Neural cell (in vitro differentiated cells): ENCODE measurements at regions not wholly inside any gene's neighbourhood (a gene's known extent, or its start where the extent isn't known, plus 50 kb on each side); places are given as distances from the start of the nearest gene placed in this dataset.

ENCODE experiments used
- H2AFZ ChIP-seq: fragments of 200-600, 300-800 bp; sonication (generic), shearing (Covaris generic); 2 replicates; pipeline ENCODE4 v1.6.0; 2014; ENCODE audit warnings: low read depth, mild to moderate bottlenecking, antibody characterized with exemption, low read length, moderate library complexity
- H3F3A ChIP-seq: fragments of 200-600 bp; shearing (Covaris generic); 2 replicates; pipeline ENCODE4 v1.6.1; 2016; ENCODE audit warnings: mild to moderate bottlenecking, moderate library complexity, mixed read lengths, antibody characterized with exemption, low read length; ENCODE audit not compliant: insufficient read depth, poor library complexity, severe bottlenecking
- H3K27ac ChIP-seq: fragments of 200-600, 300-800 bp; sonication (generic), shearing (Covaris generic); 2 replicates; pipeline ENCODE4 v1.5.1; 2014; ENCODE audit warnings: mild to moderate bottlenecking, low read length, moderate library complexity
- H3K27me3 ChIP-seq: fragments of 300-800, 200-600 bp; sonication (generic), shearing (Covaris generic); 2 replicates; pipeline ENCODE4 v1.6.0; 2014; ENCODE audit warnings: mild to moderate bottlenecking, low read depth, low read length, moderate library complexity; ENCODE audit not compliant: insufficient read depth
- H3K36me3 ChIP-seq: fragments of 300-800, 200-600 bp; sonication (generic), shearing (Covaris generic); 2 replicates; pipeline ENCODE4 v1.5.1; 2014; ENCODE audit warnings: mild to moderate bottlenecking, antibody characterized with exemption, low read length, moderate library complexity; ENCODE audit not compliant: insufficient read depth
- H3K4me2 ChIP-seq: fragments of 300-800, 200-600 bp; sonication (generic), shearing (Covaris generic); 2 replicates; pipeline ENCODE4 v1.6.0; 2014; ENCODE audit warnings: mild to moderate bottlenecking, low read length
- H3K4me3 ChIP-seq: fragments of 300-800, 200-600 bp; sonication (generic), shearing (Covaris generic); 2 replicates; pipeline ENCODE4 v1.5.1; 2014; ENCODE audit warnings: mild to moderate bottlenecking, low read length, moderate library complexity
- H3K79me2 ChIP-seq: fragments of 200-600 bp; shearing (Covaris generic); replicated peaks from 2 replicates; pipeline ENCODE4 v1.6.0; 2014; ENCODE audit warnings: mild to moderate bottlenecking, low read length, moderate library complexity; ENCODE audit not compliant: insufficient read depth
- H3K9ac ChIP-seq: fragments of 300-800, 200-600 bp; sonication (generic), shearing (Covaris generic); 2 replicates; pipeline ENCODE4 v1.6.1; 2016; ENCODE audit warnings: mild to moderate bottlenecking, low read length, mixed read lengths
- H3K9me2 ChIP-seq: fragments of 200-600 bp; shearing (Covaris generic); 2 replicates; pipeline ENCODE4 v1.6.1; 2016; ENCODE audit warnings: mild to moderate bottlenecking, low read length, mixed read lengths; ENCODE audit not compliant: insufficient read depth
- H3K9me3 ChIP-seq: fragments of 200-600, 300-800 bp; sonication (generic), shearing (Covaris generic); 2 replicates; pipeline ENCODE4 v1.6.1; 2016; ENCODE audit warnings: mild to moderate bottlenecking, mixed run types, low read length, moderate library complexity, mixed read lengths
- H4K20me1 ChIP-seq: fragments of 200-600 bp; shearing (Covaris generic); 2 replicates; pipeline ENCODE4 v1.6.1; 2016; ENCODE audit warnings: mild to moderate bottlenecking, mixed run types; ENCODE audit not compliant: insufficient read depth
- CTCF ChIP-seq: fragments of 450-650 bp; IDR thresholded peaks from 2 replicates; pipeline ENCODE4 v1.5.1; 2014; ENCODE audit warnings: antibody characterized with exemption, mild to moderate bottlenecking, moderate library complexity; ENCODE audit not compliant: poor library complexity, severe bottlenecking
- EP300 ChIP-seq: fragments of 450-650 bp; conservative IDR thresholded peaks from 2 replicates; pipeline ENCODE4 v1.6.1; 2014; ENCODE audit warnings: antibody characterized with exemption, mild to moderate bottlenecking, moderate library complexity; ENCODE audit not compliant: poor library complexity, severe bottlenecking
- EZH2 ChIP-seq: fragments of 200-600, 300-800 bp; shearing (Covaris generic), sonication (generic); IDR thresholded peaks from 2 replicates; pipeline ENCODE4 v1.6.1; 2014; ENCODE audit warnings: antibody characterized with exemption, low read length, borderline replicate concordance, mild to moderate bottlenecking; ENCODE audit not compliant: insufficient read depth, poor library complexity, severe bottlenecking
- MXI1 ChIP-seq: fragments of 450-650 bp; conservative IDR thresholded peaks from 2 replicates; pipeline ENCODE4 v1.6.1; 2014; ENCODE audit warnings: antibody characterized with exemption, mild to moderate bottlenecking; ENCODE audit not compliant: poor library complexity, severe bottlenecking
- POLR2AphosphoS5 ChIP-seq: IDR thresholded peaks from 2 replicates; pipeline ENCODE4 v1.6.1; 2012
- RAD21 ChIP-seq: fragments of 450-650 bp; conservative IDR thresholded peaks from 2 replicates; pipeline ENCODE4 v1.6.1; 2014; ENCODE audit warnings: antibody characterized with exemption, mild to moderate bottlenecking, moderate library complexity
- REST ChIP-seq: IDR thresholded peaks from 2 replicates; pipeline ENCODE4 v1.6.1; 2012; ENCODE audit warnings: borderline replicate concordance
- SMC3 ChIP-seq: fragments of 450-650 bp; conservative IDR thresholded peaks from 2 replicates; pipeline ENCODE4 v1.6.1; 2014; ENCODE audit warnings: antibody characterized with exemption, mild to moderate bottlenecking, moderate library complexity; ENCODE audit not compliant: poor library complexity
- TAF1 ChIP-seq: IDR thresholded peaks from 2 replicates; pipeline ENCODE4 v1.6.1; 2012; ENCODE audit warnings: low read depth

GRCh38 chr6:105765239-105765638 lies 320.9 kb upstream of the PRDM1 start:
- no peaks in the 10 kb centered on the region for H3K27me3 ChIP-seq
- no peak overlapping the region for H3K27ac ChIP-seq
- H3F3A ChIP-seq, result no peaks in the 10 kb centered on the region
- H3K4me3 ChIP-seq, result no peak overlapping the region
- no peaks in the 10 kb centered on the region for H3K9me3 ChIP-seq
- H3K9ac ChIP-seq, result no peak overlapping the region
- no peak overlapping the region for H3K4me2 ChIP-seq
- no peak overlapping the region for H2AFZ ChIP-seq
- TF ChIP-seq REST, result no peak
- no peak for TF ChIP-seq MXI1
- no peak for TF ChIP-seq TAF1
- no peak for TF ChIP-seq POLR2AphosphoS5
- no peak for TF ChIP-seq RAD21
- no peak for TF ChIP-seq CTCF
- no peak for TF ChIP-seq EP300
- TF ChIP-seq EZH2, result no peak
- no peak for TF ChIP-seq SMC3
- H3K79me2 ChIP-seq, result no peaks in the 10 kb centered on the region
- H3K9me2 ChIP-seq, result no peaks in the 10 kb centered on the region
- no peaks in the 10 kb centered on the region for H4K20me1 ChIP-seq
- no peaks in the 10 kb centered on the region for H3K36me3 ChIP-seq

DNA sequence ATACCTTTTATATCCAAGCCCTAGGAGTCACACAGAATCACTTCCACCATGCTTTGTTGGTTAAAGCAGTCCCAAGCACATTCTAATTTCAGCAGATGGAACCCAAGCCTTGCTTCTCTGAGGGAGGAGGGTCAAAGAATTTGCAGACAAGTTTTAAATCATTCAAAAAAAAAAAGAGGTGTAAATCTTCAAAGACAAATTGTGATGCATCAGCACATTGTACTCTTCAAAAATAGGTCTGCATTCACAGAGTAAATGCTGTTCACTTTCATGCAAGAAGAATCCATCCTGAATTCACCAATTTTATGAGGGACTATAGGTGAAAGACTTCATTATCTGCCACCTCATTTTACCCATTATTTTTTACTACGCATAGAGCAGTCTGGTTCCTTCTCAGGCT lies 321.8 kb upstream of the PRDM1 start:
- H3K27me3 ChIP-seq, result no peaks in the 10 kb centered on the region
- no peaks in the 10 kb centered on the region for H4K20me1 ChIP-seq
- H3K27ac ChIP-seq, result no peak overlapping the region
- no peak overlapping the region for H3K9ac ChIP-seq
- no peak overlapping the region for H3K4me3 ChIP-seq
- H3K4me2 ChIP-seq, result no peak overlapping the region
- no peaks in the 10 kb centered on the region for H3K79me2 ChIP-seq
- H3F3A ChIP-seq, result no peaks in the 10 kb centered on the region
- H3K9me2 ChIP-seq, result no peaks in the 10 kb centered on the region
- H3K36me3 ChIP-seq, result no peaks in the 10 kb centered on the region
- H3K9me3 ChIP-seq, result no peaks in the 10 kb centered on the region
- H2AFZ ChIP-seq, result no peak overlapping the region
- no peak for TF ChIP-seq POLR2AphosphoS5
- no peak for TF ChIP-seq REST
- TF ChIP-seq MXI1, result no peak
- TF ChIP-seq TAF1, result no peak
- TF ChIP-seq EZH2, result no peak
- no peak for TF ChIP-seq CTCF
- no peak for TF ChIP-seq SMC3
- no peak for TF ChIP-seq EP300
- TF ChIP-seq RAD21, result no peak
